PC-9 (cell line): ENCODE measurements at regions not wholly inside any gene's neighbourhood (a gene's known extent, or its start where the extent isn't known, plus 50 kb on each side); places are given as distances from the start of the nearest gene placed in this dataset.

ENCODE experiments used
- BruUV-seq: library from RNA; stranded (reverse); fragments of 400-500 nt; replicated peaks from 2 replicates; lab custom pipeline; 2021; lab: Mats Ljungman, UMichigan
- CTCF ChIA-PET: fragments of 300-600 bp; sonication (Branson Sonifier 250); formaldehyde crosslinking; loops from one replicate; lab custom pipeline; 2022; ENCODE audit warnings: antibody characterized with exemption; lab: Charles Lee
- POLR2A ChIA-PET: fragments of 300-600 bp; sonication (Branson Sonifier 250); formaldehyde crosslinking; loops from one replicate; lab custom pipeline; 2022; ENCODE audit warnings: antibody characterized with exemption; ENCODE audit not compliant: unreplicated experiment; lab: Charles Lee
- DNase-seq, 2 experiments: peaks; one replicate each; pipeline versions ENCODE4 v3.0.0 to v3.0.0-alpha.2; 2015 to 2022; ENCODE audit warnings: mixed read lengths in 1 of 2
- H2AFZ ChIP-seq: fragments of 200-600 bp; sonication (generic); 2 replicates; pipeline ENCODE4 v1.8.1; 2017; ENCODE audit warnings: antibody characterized with exemption
- H3F3A ChIP-seq: fragments of 200-600 bp; sonication (generic); 2 replicates; pipeline ENCODE4 v1.8.1; 2017; ENCODE audit warnings: antibody characterized with exemption, mild to moderate bottlenecking, low read depth; ENCODE audit not compliant: insufficient read depth
- H3K27ac ChIP-seq: fragments of 200-600 bp; sonication (generic); 2 replicates; pipeline ENCODE4 v1.6.1; 2016; ENCODE audit warnings: mixed run types
- H3K27me3 ChIP-seq: fragments of 200-600 bp; sonication (generic); 2 replicates; pipeline ENCODE4 v1.6.1; 2016; ENCODE audit warnings: low read depth, mixed run types; ENCODE audit not compliant: insufficient read depth
- H3K36me3 ChIP-seq: fragments of 200-600 bp; sonication (generic); 2 replicates; pipeline ENCODE4 v1.6.1; 2016; ENCODE audit warnings: low read depth, mixed run types
- H3K4me1 ChIP-seq: fragments of 200-600 bp; sonication (generic); replicated peaks from 2 replicates; pipeline ENCODE4 v1.6.1; 2016; ENCODE audit warnings: mixed run types; ENCODE audit not compliant: insufficient read depth
- H3K4me2 ChIP-seq: fragments of 200-600 bp; sonication (generic); 2 replicates; pipeline ENCODE4 v1.6.1; 2017; ENCODE audit warnings: mixed run types
- H3K4me3 ChIP-seq: fragments of 200-600 bp; sonication (generic); 2 replicates; pipeline ENCODE4 v1.6.1; 2016; ENCODE audit warnings: mixed run types
- H3K79me2 ChIP-seq: fragments of 200-600 bp; sonication (generic); 2 replicates; pipeline ENCODE4 v1.6.1; 2017; ENCODE audit warnings: low read depth, mixed run types
- H3K9me2 ChIP-seq: fragments of 200-600 bp; sonication (generic); 2 replicates; pipeline ENCODE4 v1.8.1; 2017; ENCODE audit warnings: mild to moderate bottlenecking; ENCODE audit not compliant: insufficient read depth
- H3K9me3 ChIP-seq: fragments of 200-600 bp; sonication (generic); 2 replicates; pipeline ENCODE4 v1.8.1; 2016; ENCODE audit warnings: low read depth; ENCODE audit not compliant: insufficient read depth
- H4K20me1 ChIP-seq: fragments of 200-600 bp; sonication (generic); 2 replicates; pipeline ENCODE4 v1.8.1; 2017; ENCODE audit not compliant: insufficient read depth
- EZH2 ChIP-seq: fragments of 200-600 bp; sonication (generic); IDR thresholded peaks from 2 replicates; pipeline ENCODE4 v1.8.0; 2017; ENCODE audit warnings: antibody characterized with exemption, low read depth
- intact Hi-C: fragments of 100-400 bp; cut with micrococcal nuclease; formaldehyde crosslinking; loops from one replicate; pipeline ENCODE4 v1.10.0; 2022; ENCODE audit not compliant: unreplicated experiment
- TF ChIP-seq, protein P1 (sequence below): fragments of 200-600 bp; sonication (generic); conservative IDR thresholded peaks from 2 replicates; pipeline ENCODE4 v1.6.1; 2017; ENCODE audit warnings: mixed run types, antibody characterized with exemption, mild to moderate bottlenecking, moderate library complexity

DNA sequence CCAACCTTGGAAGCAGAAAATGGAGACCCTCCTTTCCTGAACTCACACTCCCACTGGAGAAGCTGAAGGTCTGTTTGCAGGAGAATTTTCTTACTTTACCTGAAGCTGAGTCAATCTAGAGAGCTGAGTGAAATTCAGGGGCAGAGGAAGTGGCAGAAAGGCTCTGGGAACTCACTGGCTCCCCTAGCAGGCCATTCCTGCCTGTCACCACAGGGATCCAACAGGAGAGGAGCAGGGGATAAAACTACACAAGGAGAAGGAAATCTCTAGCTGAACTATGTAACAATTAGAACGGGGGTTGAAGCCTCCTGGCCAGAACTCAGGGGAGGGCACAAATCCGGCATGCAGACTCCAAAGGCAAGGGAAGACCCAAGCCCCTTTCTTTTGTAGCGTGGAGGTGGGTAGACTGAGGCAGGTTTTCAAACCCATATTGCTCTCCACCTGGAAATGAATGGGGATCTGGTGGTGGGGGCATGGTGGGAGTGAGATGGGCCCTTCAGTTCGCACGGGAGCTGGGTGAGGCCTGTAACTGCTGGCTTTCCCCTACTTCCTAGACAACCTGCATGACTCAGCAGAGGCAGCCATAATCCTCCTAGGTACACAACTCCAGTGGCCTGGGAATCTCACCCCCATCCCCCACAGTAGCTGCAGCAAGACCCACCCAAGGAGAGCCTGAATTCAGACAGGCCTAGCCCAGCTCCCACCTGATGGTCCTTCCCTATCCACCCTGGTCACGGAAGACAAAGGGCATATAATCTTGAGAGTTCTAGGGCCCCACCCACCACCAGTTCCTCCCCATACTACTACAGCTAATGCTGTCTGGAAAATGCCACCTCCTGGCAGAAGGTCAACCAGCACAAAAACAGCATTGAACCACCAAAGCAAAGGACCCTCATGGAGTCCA is 158.1 kb downstream of the LTN1 start:
- Histone ChIP-seq H3K27me3 (no peaks in the 10 kb centered on the region), H3K9me3 (no peaks in the 10 kb centered on the region), H3F3A (peaks cover 5% of the 10 kb centered on the region; the same call in 1 of the 2 replicates), H3K4me1 (no peaks in the 10 kb centered on the region), H3K36me3 (no peaks in the 10 kb centered on the region), H2AFZ (no peak overlapping the region), H3K4me3 (no peak overlapping the region), H3K4me2 (no peak overlapping the region), H3K79me2 (no peaks in the 10 kb centered on the region), H3K9me2 (no peaks in the 10 kb centered on the region), H3K27ac (no peak overlapping the region), H4K20me1 (no peaks in the 10 kb centered on the region)
- no TSS peak for BruUV-seq
- POLR2A ChIA-PET = no interaction called here
- intact Hi-C loops = no loop called here
- DNase-seq = no peak
- CTCF ChIA-PET = no interaction called here
- TF ChIP-seq, protein P1, sequence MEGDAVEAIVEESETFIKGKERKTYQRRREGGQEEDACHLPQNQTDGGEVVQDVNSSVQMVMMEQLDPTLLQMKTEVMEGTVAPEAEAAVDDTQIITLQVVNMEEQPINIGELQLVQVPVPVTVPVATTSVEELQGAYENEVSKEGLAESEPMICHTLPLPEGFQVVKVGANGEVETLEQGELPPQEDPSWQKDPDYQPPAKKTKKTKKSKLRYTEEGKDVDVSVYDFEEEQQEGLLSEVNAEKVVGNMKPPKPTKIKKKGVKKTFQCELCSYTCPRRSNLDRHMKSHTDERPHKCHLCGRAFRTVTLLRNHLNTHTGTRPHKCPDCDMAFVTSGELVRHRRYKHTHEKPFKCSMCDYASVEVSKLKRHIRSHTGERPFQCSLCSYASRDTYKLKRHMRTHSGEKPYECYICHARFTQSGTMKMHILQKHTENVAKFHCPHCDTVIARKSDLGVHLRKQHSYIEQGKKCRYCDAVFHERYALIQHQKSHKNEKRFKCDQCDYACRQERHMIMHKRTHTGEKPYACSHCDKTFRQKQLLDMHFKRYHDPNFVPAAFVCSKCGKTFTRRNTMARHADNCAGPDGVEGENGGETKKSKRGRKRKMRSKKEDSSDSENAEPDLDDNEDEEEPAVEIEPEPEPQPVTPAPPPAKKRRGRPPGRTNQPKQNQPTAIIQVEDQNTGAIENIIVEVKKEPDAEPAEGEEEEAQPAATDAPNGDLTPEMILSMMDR = no peak
- no peak for TF ChIP-seq EZH2

GRCh38 chr21:28833609-28834008 is 159.1 kb downstream of the LTN1 start:
- Histone ChIP-seq H3K4me2 (no peak overlapping the region), H3K4me1 (no peaks in the 10 kb centered on the region), H3F3A (peaks cover 5% of the 10 kb centered on the region; the same call in 1 of the 2 replicates), H4K20me1 (no peaks in the 10 kb centered on the region), H3K4me3 (no peak overlapping the region), H3K9me3 (no peaks in the 10 kb centered on the region), H3K36me3 (no peaks in the 10 kb centered on the region), H3K9me2 (no peaks in the 10 kb centered on the region), H3K27ac (no peak overlapping the region), H3K27me3 (no peaks in the 10 kb centered on the region), H3K79me2 (no peaks in the 10 kb centered on the region), H2AFZ (no peak overlapping the region)
- POLR2A ChIA-PET = no interaction called here
- BruUV-seq = no TSS peak
- intact Hi-C loops = no loop called here
- TF ChIP-seq, protein P1 = no peak
- no peak for TF ChIP-seq EZH2
- no peak for DNase-seq
- CTCF ChIA-PET = interaction anchor here (0.6 kb wide), 1 partner anchor 184 kb away, joined by 3 read pairs; no protein-coding TSS in a partner anchor

- no peaks in the 10 kb centered on the region for H3K4me1 ChIP-seq
- TF ChIP-seq, protein P1 = no peak
- no peak for TF ChIP-seq EZH2
- H3F3A ChIP-seq = peaks cover 5% of the 10 kb centered on the region; the same call in 1 of the 2 replicates
- no peak overlapping the region for H3K27ac ChIP-seq
- CTCF ChIA-PET = interaction anchor here (0.6 kb wide), 2 partner anchors 184 to 346 kb away, joined by 3 read pairs; no protein-coding TSS in a partner anchor
- no peak overlapping the region for H3K4me3 ChIP-seq
- no TSS peak for BruUV-seq
- H3K4me2 ChIP-seq = no peak overlapping the region
- no peaks in the 10 kb centered on the region for H3K9me3 ChIP-seq
- H3K9me2 ChIP-seq = no peaks in the 10 kb centered on the region
- no peaks in the 10 kb centered on the region for H3K27me3 ChIP-seq
- H3K36me3 ChIP-seq = no peaks in the 10 kb centered on the region
- POLR2A ChIA-PET = no interaction called here
- no peak overlapping the region for H2AFZ ChIP-seq
- peak; percentile 37 to 62 for DNase-seq
- no peaks in the 10 kb centered on the region for H4K20me1 ChIP-seq
- H3K79me2 ChIP-seq = no peaks in the 10 kb centered on the region
- intact Hi-C loops = no loop called here
Measured at GRCh38 chr21:28833182-28833581, 159.5 kb downstream of the LTN1 start.
